Esophagus squamous epithelium (tissue), 5 donors: ENCODE measurements at regions not wholly inside any gene's neighbourhood (a gene's known extent, or its start where the extent isn't known, plus 50 kb on each side); places are given as distances from the start of the nearest gene placed in this dataset.

Source experiments
- DNase-seq: peaks from one replicate; lab custom pipeline; 2025; lab: John Stamatoyannopoulos, UW
- H3K27ac ChIP-seq, 4 donors: fragments of 200-600 bp; sonication (generic); one replicate each; pipeline ENCODE4 v1.5.1; 2016 to 2019; ENCODE audit warnings: mild to moderate bottlenecking in 1 of 4
- H3K27me3 ChIP-seq, 4 donors: fragments of 200-600 bp; sonication (generic); 1 replicate in 3 of 4; 2 replicates in 1 of 4; pipeline versions ENCODE4 v1.5.1 to v1.6.0; 2017 to 2021; ENCODE audit warnings: antibody characterized with exemption in 1 of 4
- H3K36me3 ChIP-seq, 3 donors: fragments of 200-600 bp; sonication (generic); one replicate each; pipeline ENCODE4 v1.5.1; 2016 to 2019
- H3K4me1 ChIP-seq, 3 donors: fragments of 200-600 bp; sonication (generic); one replicate each; pipeline ENCODE4 v1.5.1; 2017 to 2019
- H3K4me3 ChIP-seq, 4 donors: fragments of 200-600 bp; sonication (generic); 1 replicate in 3 of 4; 2 replicates in 1 of 4; pipeline ENCODE4 v1.5.1; 2016 to 2019; ENCODE audit warnings: mild to moderate bottlenecking in 2 of 4, moderate library complexity in 1 of 4
- H3K9me3 ChIP-seq, 3 donors: fragments of 200-600 bp; sonication (generic); one replicate each; pipeline ENCODE4 v1.5.1; 2016 to 2019
- CTCF ChIP-seq, 6 experiments: fragments of 450-650 bp in 4 of 6; fragments of 200-600 bp in 2 of 6; sonication (generic) in 2 of 6; IDR thresholded peaks; one replicate each; pipeline ENCODE4 v1.5.1; 2016 to 2019; ENCODE audit warnings: antibody characterized with exemption in 6 of 6, mild to moderate bottlenecking in 4 of 6, moderate library complexity in 4 of 6
- POLR2A ChIP-seq, 4 donors: fragments of 450-650 bp; IDR thresholded peaks; one replicate each; pipeline ENCODE4 v1.6.1; 2017; ENCODE audit warnings: antibody characterized with exemption in 4 of 4, mild to moderate bottlenecking in 4 of 4, moderate library complexity in 3 of 4
- WGBS, 2 donors: methylation state at CpG; one replicate each; pipeline ENCODE4 v1.1.5; 2018; 5-methylcytosine and 5-hydroxymethylcytosine counted together
- intact Hi-C: fragments of 100-400 bp; cut with DNase I; formaldehyde crosslinking; loops from one replicate; pipeline ENCODE4 v1.15.0; 2022
- donor health status: DM: yes; HTN: yes; CAD: no.

- no peak overlapping the region for H3K4me3 ChIP-seq
- no peaks in the 10 kb centered on the region for H3K4me1 ChIP-seq
- no peak overlapping the region for H3K27ac ChIP-seq
- 91% methylated on average over 4 of the region's 10 CpGs; no CpG with 5 or more reads in 1 of the 2 donors for WGBS, 2 donors
- intact Hi-C loops = no loop called here
- no peak for DNase-seq
- H3K36me3 ChIP-seq = no peaks in the 10 kb centered on the region
- peaks cover 0 to 54% (median 0%) of the 10 kb centered on the region in 4 donors for H3K27me3 ChIP-seq
- no peaks in the 10 kb centered on the region for H3K9me3 ChIP-seq
- TF ChIP-seq CTCF (IDR thresholded peaks at IDR 0.05) (no peak), POLR2A (IDR thresholded peaks at IDR 0.05) (no peak)
Observed at GRCh38 chr10:131473645-131474044, 162.1 kb upstream of the TCERG1L start.

- TF ChIP-seq CTCF (IDR thresholded peaks at IDR 0.05) = no peak
- TF ChIP-seq POLR2A (IDR thresholded peaks at IDR 0.05) = no peak
Observed at GRCh38 chr10:131474416-131474815, 162.9 kb upstream of the TCERG1L start.

GRCh38 chr10:131475043-131475442 lies 163.5 kb upstream of the TCERG1L start:
- DNase-seq = no peak
- H3K4me3 ChIP-seq = no peak overlapping the region
- H3K27ac ChIP-seq = no peak overlapping the region
- peaks cover 0 to 65% (median 0%) of the 10 kb centered on the region in 4 donors for H3K27me3 ChIP-seq
- no peak for TF ChIP-seq POLR2A (IDR thresholded peaks at IDR 0.05)
- TF ChIP-seq CTCF (IDR thresholded peaks at IDR 0.05) = no peak
- intact Hi-C loops = no loop called here
- no peaks in the 10 kb centered on the region for H3K4me1 ChIP-seq
- no peaks in the 10 kb centered on the region for H3K36me3 ChIP-seq
- 80 to 87% methylated on average over 4 to 11 of the region's 11 CpGs for WGBS, 2 donors
- no peaks in the 10 kb centered on the region for H3K9me3 ChIP-seq

More at GRCh38 chr10:131474416-131474815, 162.9 kb upstream of the TCERG1L start:
- 56% methylated on average over 3 to 5 of the region's 6 CpGs for WGBS, 2 donors
- Histone ChIP-seq H3K27ac (no peak overlapping the region), H3K4me3 (no peak overlapping the region), H3K4me1 (no peaks in the 10 kb centered on the region), H3K36me3 (no peaks in the 10 kb centered on the region), H3K9me3 (no peaks in the 10 kb centered on the region), H3K27me3 (peaks cover 0 to 61% (median 0%) of the 10 kb centered on the region in 4 donors)
- DNase-seq = no peak
- intact Hi-C loops = no loop called here

- WGBS, 2 donors = 80 to 82% methylated on average over 5 to 11 of the region's 16 CpGs
- Histone ChIP-seq H3K4me1 (no peaks in the 10 kb centered on the region), H3K27ac (no peak overlapping the region), H3K27me3 (peaks cover 0 to 61% (median 0%) of the 10 kb centered on the region in 4 donors), H3K4me3 (no peak overlapping the region), H3K9me3 (no peaks in the 10 kb centered on the region), H3K36me3 (no peaks in the 10 kb centered on the region)
- TF ChIP-seq CTCF (IDR thresholded peaks at IDR 0.05) (no peak), POLR2A (IDR thresholded peaks at IDR 0.05) (no peak)
- DNase-seq = no peak
- intact Hi-C loops = no loop called here
Observed at GRCh38 chr10:131475803-131476202, 164.3 kb upstream of the TCERG1L start.

- Histone ChIP-seq H3K9me3 (no peaks in the 10 kb centered on the region), H3K36me3 (no peaks in the 10 kb centered on the region), H3K27me3 (peaks cover 0 to 49% (median 0%) of the 10 kb centered on the region in 4 donors), H3K27ac (no peak overlapping the region), H3K4me3 (no peak overlapping the region), H3K4me1 (no peaks in the 10 kb centered on the region)
- intact Hi-C loops = no loop called here
- no peak for DNase-seq
- no peak for TF ChIP-seq CTCF (IDR thresholded peaks at IDR 0.05)
- no peak for TF ChIP-seq POLR2A (IDR thresholded peaks at IDR 0.05)
- WGBS, 2 donors = 44 to 57% methylated on average over 13 to 15 of the region's 15 CpGs
Observed at GRCh38 chr10:131477457-131478121, 166.1 kb upstream of the TCERG1L start.
